DND-41 (cell line): ENCODE measurements at regions not wholly inside any gene's neighbourhood (a gene's known extent, or its start where the extent isn't known, plus 50 kb on each side); places are given as distances from the start of the nearest gene placed in this dataset.

Source experiments
- ATAC-seq: fragments of 200-7000 bp; cut with Tn5 transposase; 3 replicates; pipeline ENCODE4 v1.9.1; 2021; ENCODE audit warnings: low read depth; ENCODE audit not compliant: insufficient read depth
- DNase-seq: peaks from one replicate; pipeline ENCODE4 v3.0.0-alpha.2; 2020
- H2AFZ ChIP-seq: 2 replicates; pipeline ENCODE4 v1.6.0; 2012; ENCODE audit warnings: low read depth, low read length
- H3K27ac ChIP-seq: 2 replicates; pipeline ENCODE4 v1.5.1; 2012; ENCODE audit warnings: low read length, inconsistent platforms
- H3K27me3 ChIP-seq: fragments of 200-600 bp; sonication (generic); 2 replicates; pipeline ENCODE4 v1.6.0; 2012; ENCODE audit warnings: low read length, mild to moderate bottlenecking, inconsistent platforms; ENCODE audit not compliant: insufficient read depth, poor library complexity
- H3K36me3 ChIP-seq: 2 replicates; pipeline ENCODE4 v1.5.1; 2012; ENCODE audit warnings: low read length, inconsistent platforms; ENCODE audit not compliant: insufficient read depth
- H3K4me1 ChIP-seq: 2 replicates; pipeline ENCODE4 v1.5.1; 2012; ENCODE audit warnings: mild to moderate bottlenecking, low read length; ENCODE audit not compliant: insufficient read depth
- H3K4me2 ChIP-seq: 2 replicates; pipeline ENCODE4 v1.6.0; 2012; ENCODE audit warnings: mild to moderate bottlenecking, moderate library complexity, low read length, inconsistent platforms; ENCODE audit not compliant: insufficient read depth
- H3K4me3 ChIP-seq, 2 experiments: fragments of 200-600 bp in 1 of 2; shearing (Covaris generic) in 1 of 2; 2 replicates each; pipeline ENCODE4 v1.5.1; 2012 to 2016; ENCODE audit warnings: inconsistent platforms in 2 of 2, low read length in 2 of 2, mild to moderate bottlenecking in 2 of 2, low read depth in 1 of 2, moderate library complexity in 1 of 2
- H3K79me2 ChIP-seq: 2 replicates; pipeline ENCODE4 v1.6.0; 2012; ENCODE audit warnings: low read length, inconsistent platforms; ENCODE audit not compliant: insufficient read depth
- H3K9ac ChIP-seq: 2 replicates; pipeline ENCODE4 v1.6.0; 2012; ENCODE audit warnings: low read depth, mild to moderate bottlenecking, inconsistent platforms, low read length, moderate library complexity
- H3K9me3 ChIP-seq: 2 replicates; pipeline ENCODE4 v1.5.1; 2012; ENCODE audit warnings: low read length, moderate library complexity, mild to moderate bottlenecking, inconsistent platforms; ENCODE audit not compliant: insufficient read depth, severe bottlenecking
- H4K20me1 ChIP-seq: 2 replicates; pipeline ENCODE4 v1.6.0; 2012; ENCODE audit warnings: low read length; ENCODE audit not compliant: insufficient read depth
- EZH2 ChIP-seq: IDR thresholded peaks from 3 replicates; pipeline ENCODE4 v1.6.1; 2012; ENCODE audit warnings: borderline replicate concordance, low read depth, mild to moderate bottlenecking, moderate library complexity, low read length, inconsistent platforms; ENCODE audit not compliant: severe bottlenecking
- TF ChIP-seq, protein P1 (sequence below): IDR thresholded peaks from 2 replicates; pipeline ENCODE4 v1.5.1; 2012; ENCODE audit warnings: borderline replicate concordance, low read length, moderate library complexity, mild to moderate bottlenecking; ENCODE audit not compliant: poor library complexity, severe bottlenecking; ENCODE audit errors: extremely low read depth

DNA sequence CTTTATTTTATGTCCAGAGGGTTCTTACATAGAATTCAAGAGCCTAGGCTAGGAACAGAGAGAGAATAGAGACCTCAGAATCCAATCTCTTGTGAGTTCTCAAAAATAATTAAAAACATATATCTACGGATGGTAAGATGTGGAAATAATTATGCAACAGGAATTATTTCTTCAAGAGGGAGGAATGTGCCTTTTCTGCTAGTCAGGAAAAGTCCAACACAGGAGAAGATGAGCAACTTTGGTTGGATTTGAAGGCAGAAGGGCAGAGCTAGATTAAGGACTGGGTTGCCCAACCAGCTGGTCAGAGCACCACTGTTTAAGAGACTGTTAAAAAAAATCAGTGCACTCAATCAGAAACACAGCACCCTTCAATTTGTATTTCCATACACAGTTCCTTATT, 365.5 kb downstream of the ETNK1 start:
- H3K9me3 ChIP-seq: no peaks in the 10 kb centered on the region
- H2AFZ ChIP-seq: no peak overlapping the region
- H3K79me2 ChIP-seq: no peaks in the 10 kb centered on the region
- no peak overlapping the region for H3K4me2 ChIP-seq
- H3K4me3 ChIP-seq: no peak overlapping the region
- no peak overlapping the region for H3K9ac ChIP-seq
- ATAC-seq (no peak), DNase-seq (no peak)
- H4K20me1 ChIP-seq: no peaks in the 10 kb centered on the region
- no peak for TF ChIP-seq EZH2
- TF ChIP-seq, protein P1, sequence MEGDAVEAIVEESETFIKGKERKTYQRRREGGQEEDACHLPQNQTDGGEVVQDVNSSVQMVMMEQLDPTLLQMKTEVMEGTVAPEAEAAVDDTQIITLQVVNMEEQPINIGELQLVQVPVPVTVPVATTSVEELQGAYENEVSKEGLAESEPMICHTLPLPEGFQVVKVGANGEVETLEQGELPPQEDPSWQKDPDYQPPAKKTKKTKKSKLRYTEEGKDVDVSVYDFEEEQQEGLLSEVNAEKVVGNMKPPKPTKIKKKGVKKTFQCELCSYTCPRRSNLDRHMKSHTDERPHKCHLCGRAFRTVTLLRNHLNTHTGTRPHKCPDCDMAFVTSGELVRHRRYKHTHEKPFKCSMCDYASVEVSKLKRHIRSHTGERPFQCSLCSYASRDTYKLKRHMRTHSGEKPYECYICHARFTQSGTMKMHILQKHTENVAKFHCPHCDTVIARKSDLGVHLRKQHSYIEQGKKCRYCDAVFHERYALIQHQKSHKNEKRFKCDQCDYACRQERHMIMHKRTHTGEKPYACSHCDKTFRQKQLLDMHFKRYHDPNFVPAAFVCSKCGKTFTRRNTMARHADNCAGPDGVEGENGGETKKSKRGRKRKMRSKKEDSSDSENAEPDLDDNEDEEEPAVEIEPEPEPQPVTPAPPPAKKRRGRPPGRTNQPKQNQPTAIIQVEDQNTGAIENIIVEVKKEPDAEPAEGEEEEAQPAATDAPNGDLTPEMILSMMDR: no peak
- peaks cover 5% of the 10 kb centered on the region for H3K27me3 ChIP-seq
- H3K27ac ChIP-seq: no peak overlapping the region
- no peaks in the 10 kb centered on the region for H3K36me3 ChIP-seq
- H3K4me1 ChIP-seq: no peaks in the 10 kb centered on the region

DNA sequence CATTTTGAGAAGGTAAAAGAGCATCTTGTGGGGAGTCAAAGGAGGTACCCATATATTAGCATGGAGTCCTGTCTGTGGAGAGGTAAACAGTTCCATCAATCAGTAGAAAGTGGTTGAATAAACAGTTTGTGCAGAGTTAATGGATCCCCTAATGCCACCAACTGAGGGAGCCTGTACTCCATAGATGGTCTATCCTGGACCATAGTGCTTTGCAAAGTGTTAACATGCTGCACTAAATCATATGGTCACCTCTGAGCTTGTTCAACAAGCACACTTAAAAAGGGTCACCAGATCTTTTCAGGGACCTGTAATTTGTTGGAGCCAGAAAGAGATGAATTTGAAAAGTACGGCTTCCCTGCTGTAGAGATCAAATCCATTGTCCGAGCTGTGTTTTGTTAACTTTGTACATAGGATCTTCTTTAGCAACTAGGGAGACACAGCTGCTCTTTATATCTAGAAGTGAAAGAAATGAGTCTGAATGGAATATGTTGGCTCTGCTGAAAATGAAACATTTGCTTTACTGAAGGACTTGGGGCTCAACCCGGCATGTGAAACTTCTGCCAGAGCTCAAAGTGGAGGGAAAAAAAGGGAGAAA, 366.4 kb downstream of the ETNK1 start:
- no peaks in the 10 kb centered on the region for H3K4me1 ChIP-seq
- H3K9ac ChIP-seq: no peak overlapping the region
- H2AFZ ChIP-seq: no peak overlapping the region
- no peaks in the 10 kb centered on the region for H3K9me3 ChIP-seq
- DNase-seq: no peak
- ATAC-seq: no peak
- no peak overlapping the region for H3K4me2 ChIP-seq
- H3K27me3 ChIP-seq: peaks cover 5% of the 10 kb centered on the region
- H3K4me3 ChIP-seq: no peak overlapping the region
- no peaks in the 10 kb centered on the region for H3K36me3 ChIP-seq
- H3K79me2 ChIP-seq: no peaks in the 10 kb centered on the region
- H4K20me1 ChIP-seq: no peaks in the 10 kb centered on the region
- no peak overlapping the region for H3K27ac ChIP-seq
- TF ChIP-seq, protein P1: no peak
- no peak for TF ChIP-seq EZH2

- no peaks in the 10 kb centered on the region for H3K9me3 ChIP-seq
- H3K9ac ChIP-seq: no peak overlapping the region
- ATAC-seq: peak; percentile 60; the same call in 1 of the 3 replicates
- no peak overlapping the region for H3K4me3 ChIP-seq
- no peaks in the 10 kb centered on the region for H3K4me1 ChIP-seq
- TF ChIP-seq EZH2: no peak
- TF ChIP-seq, protein P1: no peak
- H2AFZ ChIP-seq: no peak overlapping the region
- peaks cover 5% of the 10 kb centered on the region for H3K27me3 ChIP-seq
- DNase-seq: no peak
- no peaks in the 10 kb centered on the region for H3K36me3 ChIP-seq
- no peaks in the 10 kb centered on the region for H4K20me1 ChIP-seq
- H3K4me2 ChIP-seq: no peak overlapping the region
- H3K79me2 ChIP-seq: no peaks in the 10 kb centered on the region
- no peak overlapping the region for H3K27ac ChIP-seq
Measured at GRCh38 chr12:22993609-22994315, 368.8 kb downstream of the ETNK1 start.
